HG03108 (cell line): ENCODE measurements at regions not wholly inside any gene's neighbourhood (a gene's known extent, or its start where the extent isn't known, plus 50 kb on each side); places are given as distances from the start of the nearest gene placed in this dataset.
"Not testable (repeated sequence)": the region's sequence is repeated elsewhere in the genome, so short reads cannot be mapped to it uniquely, and the experiment has no call there.

Experiments
- ATAC-seq: cut with Tn5 transposase; IDR thresholded peaks from one replicate; pipeline ENCODE4 v1.9.1; 2021; ENCODE audit warnings: moderate library complexity; ENCODE audit not compliant: unreplicated experiment

GRCh38 chr3:197431346-197431910 lies 124.3 kb downstream of the BDH1 start:
- no peak for ATAC-seq

GRCh38 chr3:197430934-197431333 lies 124.8 kb downstream of the BDH1 start:
- ATAC-seq: no peak

GRCh38 chr3:197430502-197430901 lies 125.3 kb downstream of the BDH1 start:
- no peak for ATAC-seq

GRCh38 chr3:197428952-197429351 lies 126.8 kb downstream of the BDH1 start:
- ATAC-seq: no peak

GRCh38 chr3:197428117-197428801 lies 127.5 kb downstream of the BDH1 start:
- no peak for ATAC-seq

- ATAC-seq: no peak
Observed at GRCh38 chr3:197427021-197427420, 128.6 kb upstream of the DLG1 start.

GRCh38 chr3:197426121-197426566 lies 127.7 kb upstream of the DLG1 start:
- ATAC-seq: no peak

GRCh38 chr3:197425485-197426120 lies 127.2 kb upstream of the DLG1 start:
- no peak for ATAC-seq

GRCh38 chr3:197424674-197425484 lies 126.5 kb upstream of the DLG1 start:
- ATAC-seq: no peak

GRCh38 chr3:197424266-197424665 lies 125.9 kb upstream of the DLG1 start:
- no peak for ATAC-seq

- no peak for ATAC-seq
Observed at GRCh38 chr3:197423376-197423775, 125.0 kb upstream of the DLG1 start.

GRCh38 chr3:197422506-197422905 lies 124.1 kb upstream of the DLG1 start:
- no peak for ATAC-seq

GRCh38 chr3:197421021-197421420 lies 122.6 kb upstream of the DLG1 start:
- no peak for ATAC-seq

- no peak for ATAC-seq
Observed at GRCh38 chr3:197420566-197420965, 122.2 kb upstream of the DLG1 start.

GRCh38 chr3:197420115-197420514 lies 121.7 kb upstream of the DLG1 start:
- no peak for ATAC-seq

GRCh38 chr3:197419696-197420095 lies 121.3 kb upstream of the DLG1 start:
- no peak for ATAC-seq

GRCh38 chr3:197417911-197418618 lies 119.7 kb upstream of the DLG1 start:
- ATAC-seq: no peak

GRCh38 chr3:197417441-197417840 lies 119.0 kb upstream of the DLG1 start:
- no peak for ATAC-seq

- not testable (repeated sequence) for ATAC-seq
Observed at GRCh38 chr3:197411899-197412298, 113.5 kb upstream of the DLG1 start.

GRCh38 chr3:197410170-197410569 lies 111.8 kb upstream of the DLG1 start:
- not testable (repeated sequence) for ATAC-seq
